ENCODE measurements at regions not wholly inside any gene's neighbourhood (a gene's known extent, or its start where the extent isn't known, plus 50 kb on each side); places are given as distances from the start of the nearest gene placed in this dataset.
A peak's percentile ranks its signal among the peaks of the same experiment; 100 is the strongest.
"Not testable (repeated sequence)": the region's sequence is repeated elsewhere in the genome, so short reads cannot be mapped to it uniquely, and the experiment has no call there.

DNA sequence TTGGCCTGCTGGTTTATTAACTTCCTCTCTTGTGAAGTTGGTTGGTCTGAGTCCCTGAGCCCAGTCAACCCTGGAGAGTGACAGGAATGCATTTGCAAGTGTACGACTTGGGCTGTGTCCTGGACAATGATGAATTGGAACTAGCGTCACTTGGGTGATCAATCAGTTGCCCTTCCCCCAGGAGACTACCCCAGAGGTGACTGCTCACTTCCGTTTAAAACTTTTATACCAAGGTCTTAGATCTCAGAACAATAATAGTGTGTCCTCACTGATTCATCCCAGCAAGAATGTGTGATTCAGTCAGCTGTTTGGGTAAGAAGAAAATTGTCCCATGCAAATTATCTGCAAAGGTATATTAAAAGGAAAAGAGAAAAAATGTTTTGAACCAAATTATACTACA lies 102.9 kb upstream of the ARMC3 start:
- H3K4me3 Mint-ChIP-seq, result no peak overlapping the region
- peaks cover 9% of the 10 kb centered on the region for H3K9me3 Mint-ChIP-seq
- no peak overlapping the region for H3K27ac Mint-ChIP-seq (ENCODE audit: unreplicated experiment)
- peaks cover 12% of the 10 kb centered on the region for H3K4me1 Mint-ChIP-seq
- no peak for TF ChIP-seq CTCF (conservative IDR thresholded peaks at IDR 0.05)
- DNase-seq (ENCODE audit: low read depth, low spot score), result no peak
- H3K36me3 Mint-ChIP-seq (ENCODE audit: low read depth), result peaks cover 4% of the 10 kb centered on the region
- no peaks in the 10 kb centered on the region for H3K27me3 Mint-ChIP-seq (ENCODE audit: low read depth)

DNA sequence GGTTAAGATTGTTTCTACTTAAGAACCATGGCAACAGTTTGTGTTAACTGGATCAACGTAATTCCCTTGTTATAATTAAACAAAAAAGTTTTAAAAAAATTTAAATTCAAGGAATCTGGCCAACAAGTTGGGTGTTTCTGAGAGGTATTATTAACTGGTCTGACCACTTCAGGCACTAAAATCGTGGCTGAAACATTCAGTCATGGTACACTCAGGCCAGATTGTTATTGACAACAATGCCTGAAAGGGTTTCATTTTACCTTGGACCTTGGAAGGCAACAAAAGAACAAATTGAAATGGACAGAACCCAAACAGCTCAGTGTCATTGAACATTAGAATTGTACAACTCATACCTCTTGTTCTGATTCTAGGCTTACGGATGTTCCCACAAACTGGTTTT lies 103.3 kb upstream of the ARMC3 start:
- H3K27me3 Mint-ChIP-seq (ENCODE audit: low read depth), result no peaks in the 10 kb centered on the region
- H3K36me3 Mint-ChIP-seq (ENCODE audit: low read depth), result peaks cover 4% of the 10 kb centered on the region
- no peak for DNase-seq (ENCODE audit: low read depth, low spot score)
- peaks cover 12% of the 10 kb centered on the region for H3K4me1 Mint-ChIP-seq
- peaks cover 9% of the 10 kb centered on the region for H3K9me3 Mint-ChIP-seq
- no peak overlapping the region for H3K27ac Mint-ChIP-seq (ENCODE audit: unreplicated experiment)
- TF ChIP-seq CTCF (conservative IDR thresholded peaks at IDR 0.05), result no peak
- no peak overlapping the region for H3K4me3 Mint-ChIP-seq

DNA sequence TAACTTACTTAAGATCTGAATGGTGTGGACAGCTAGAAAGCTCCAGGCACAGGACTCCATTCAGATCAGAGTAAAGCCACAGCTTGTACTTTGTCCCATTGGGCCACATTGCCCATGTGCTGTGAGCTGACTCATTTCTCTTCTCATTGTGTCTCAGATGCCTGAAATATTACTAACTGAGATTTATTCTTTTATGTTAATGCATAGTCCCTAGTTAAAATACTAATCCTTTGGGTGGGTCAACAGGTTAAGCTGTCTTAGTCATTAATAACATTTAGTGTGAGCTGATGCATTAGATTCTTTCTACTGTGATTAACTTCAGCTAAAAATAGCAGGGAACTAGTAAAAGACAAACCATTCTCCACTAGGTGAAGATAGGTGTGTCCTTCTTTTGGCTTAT lies 104.7 kb upstream of the ARMC3 start:
- Mint-ChIP-seq H3K9me3 (peaks cover 5% of the 10 kb centered on the region), H3K4me1 (peaks cover 12% of the 10 kb centered on the region), H3K36me3 (ENCODE audit: low read depth) (peaks cover 4% of the 10 kb centered on the region), H3K27ac (ENCODE audit: unreplicated experiment) (no peak overlapping the region), H3K27me3 (ENCODE audit: low read depth) (no peaks in the 10 kb centered on the region), H3K4me3 (no peak overlapping the region)
- no peak for DNase-seq (ENCODE audit: low read depth, low spot score)
- TF ChIP-seq CTCF (conservative IDR thresholded peaks at IDR 0.05), result no peak

GRCh38 chr10:22821921-22822320 lies 105.9 kb upstream of the ARMC3 start:
- H3K27ac Mint-ChIP-seq (ENCODE audit: unreplicated experiment); DNase-seq (ENCODE audit: low read depth, low spot score); H3K9me3 Mint-ChIP-seq; H3K36me3 Mint-ChIP-seq (ENCODE audit: low read depth); H3K4me3 Mint-ChIP-seq; H3K27me3 Mint-ChIP-seq (ENCODE audit: low read depth): not testable (repeated sequence)
- peaks cover 12% of the 10 kb centered on the region for H3K4me1 Mint-ChIP-seq

DNA sequence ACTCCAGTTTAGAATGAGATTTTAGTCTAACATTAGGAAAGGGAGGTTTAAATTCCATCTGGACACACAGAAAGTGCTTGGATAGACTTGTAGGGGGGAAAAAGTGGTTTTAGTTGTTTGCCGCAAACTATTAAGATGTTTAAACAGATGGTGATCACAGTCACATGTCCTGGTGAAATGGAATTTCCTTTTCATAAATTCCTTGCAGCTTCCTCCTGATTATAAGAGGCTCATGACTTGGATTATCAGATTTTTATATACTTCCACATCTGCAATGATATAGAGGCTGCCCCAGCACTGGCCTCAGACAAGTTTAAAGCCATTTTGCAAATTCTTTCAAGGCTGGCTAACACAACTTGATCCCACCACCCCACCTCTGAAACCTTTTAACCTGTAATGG lies 106.4 kb upstream of the ARMC3 start:
- DNase-seq (ENCODE audit: low read depth, low spot score), result no peak
- H3K36me3 Mint-ChIP-seq (ENCODE audit: low read depth), result peaks cover 4% of the 10 kb centered on the region
- no peak overlapping the region for H3K27ac Mint-ChIP-seq (ENCODE audit: unreplicated experiment)
- no peak overlapping the region for H3K4me3 Mint-ChIP-seq
- no peaks in the 10 kb centered on the region for H3K27me3 Mint-ChIP-seq (ENCODE audit: low read depth)
- TF ChIP-seq CTCF (conservative IDR thresholded peaks at IDR 0.05), result no peak
- H3K9me3 Mint-ChIP-seq, result peaks cover 5% of the 10 kb centered on the region
- H3K4me1 Mint-ChIP-seq, result peaks cover 12% of the 10 kb centered on the region

- DNase-seq (ENCODE audit: low read depth, low spot score), result no peak
- no peak for TF ChIP-seq CTCF (conservative IDR thresholded peaks at IDR 0.05)
- H3K27ac Mint-ChIP-seq (ENCODE audit: unreplicated experiment), result peak overlapping the region; percentile 50
- H3K9me3 Mint-ChIP-seq, result no peaks in the 10 kb centered on the region
- no peak overlapping the region for H3K4me3 Mint-ChIP-seq
- H3K36me3 Mint-ChIP-seq (ENCODE audit: low read depth), result no peaks in the 10 kb centered on the region
- H3K4me1 Mint-ChIP-seq, result no peaks in the 10 kb centered on the region
- no peaks in the 10 kb centered on the region for H3K27me3 Mint-ChIP-seq (ENCODE audit: low read depth)
Measured at GRCh38 chr10:22816298-22816653, 101.9 kb upstream of the PIP4K2A start.

Data from neural crest cell (in vitro differentiated cells).